HEK293T (cell line): ENCODE measurements at regions not wholly inside any gene's neighbourhood (a gene's known extent, or its start where the extent isn't known, plus 50 kb on each side); places are given as distances from the start of the nearest gene placed in this dataset.

ENCODE experiments used
- ARNT ChIP-seq: fragments of 450-650 bp; IDR thresholded peaks from 2 replicates; pipeline ENCODE4 v1.6.1; 2017; ENCODE audit warnings: mild to moderate bottlenecking
- SP1 ChIP-seq: fragments of 450-650 bp; IDR thresholded peaks from 2 replicates; pipeline ENCODE4 v1.6.1; 2017
- SUZ12 ChIP-seq: fragments of 450-650 bp; IDR thresholded peaks from 2 replicates; pipeline ENCODE4 v1.6.1; 2016; ENCODE audit warnings: mild to moderate bottlenecking

DNA sequence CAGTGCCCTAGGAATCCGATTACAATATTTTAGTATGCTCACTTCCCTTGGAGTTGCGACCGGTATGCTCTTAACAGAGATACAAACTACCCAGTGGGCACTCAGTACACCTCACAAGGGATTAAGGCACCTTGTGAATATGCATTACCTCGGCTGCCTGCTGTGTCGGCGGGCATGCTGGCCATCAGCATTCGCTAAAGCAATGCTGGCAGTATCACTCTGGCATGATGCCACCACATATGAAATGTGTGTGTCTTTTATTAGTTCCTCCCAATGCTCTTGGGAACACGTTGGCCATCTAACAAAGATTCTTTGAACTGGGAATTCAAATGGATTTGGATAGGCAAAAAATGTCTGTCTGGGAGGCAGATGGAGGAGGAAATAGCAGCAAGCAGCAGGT is 67.4 kb upstream of the FOXB1 start:
- no peak for TF ChIP-seq SP1
- no peak for TF ChIP-seq SUZ12
- no peak for TF ChIP-seq ARNT
